Peyer's patch (tissue), 4 donors: ENCODE measurements at regions not wholly inside any gene's neighbourhood (a gene's known extent, or its start where the extent isn't known, plus 50 kb on each side); places are given as distances from the start of the nearest gene placed in this dataset.

Source experiments
- POLR2A ChIP-seq, 2 donors: fragments of 450-650 bp; IDR thresholded peaks; one replicate each; pipeline ENCODE4 v1.5.1; 2017; ENCODE audit warnings: antibody characterized with exemption in 2 of 2, mild to moderate bottlenecking in 2 of 2, moderate library complexity in 2 of 2
- TF ChIP-seq, protein P1 (sequence below), 6 experiments: fragments of 450-650 bp in 4 of 6; fragments of 200-600 bp in 2 of 6; sonication (generic) in 1 of 6; IDR thresholded peaks; one replicate each; pipeline ENCODE4 v1.5.1; 2017 to 2019; ENCODE audit warnings: antibody characterized with exemption in 6 of 6, mild to moderate bottlenecking in 3 of 6, moderate library complexity in 1 of 6

DNA sequence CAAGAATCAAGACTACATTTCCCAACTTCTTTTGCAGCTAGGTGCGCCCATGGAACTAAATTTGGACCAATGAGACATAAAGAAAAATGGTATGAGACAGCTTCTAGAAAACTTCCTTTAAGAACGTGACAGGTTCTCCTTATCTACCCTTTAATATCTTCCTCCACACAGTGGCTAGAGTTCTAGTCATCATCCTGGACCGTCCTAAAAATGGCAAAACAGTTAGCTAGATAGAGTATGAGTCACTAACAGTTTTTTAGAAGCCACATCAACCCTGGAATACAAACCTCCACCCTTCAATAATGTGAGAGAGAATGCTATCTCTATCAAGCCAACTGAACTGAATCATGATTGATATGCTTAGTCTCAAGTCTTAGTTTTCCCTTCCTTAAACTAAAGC is 267.9 kb upstream of the SLC7A11 start:
- TF ChIP-seq, protein P1, sequence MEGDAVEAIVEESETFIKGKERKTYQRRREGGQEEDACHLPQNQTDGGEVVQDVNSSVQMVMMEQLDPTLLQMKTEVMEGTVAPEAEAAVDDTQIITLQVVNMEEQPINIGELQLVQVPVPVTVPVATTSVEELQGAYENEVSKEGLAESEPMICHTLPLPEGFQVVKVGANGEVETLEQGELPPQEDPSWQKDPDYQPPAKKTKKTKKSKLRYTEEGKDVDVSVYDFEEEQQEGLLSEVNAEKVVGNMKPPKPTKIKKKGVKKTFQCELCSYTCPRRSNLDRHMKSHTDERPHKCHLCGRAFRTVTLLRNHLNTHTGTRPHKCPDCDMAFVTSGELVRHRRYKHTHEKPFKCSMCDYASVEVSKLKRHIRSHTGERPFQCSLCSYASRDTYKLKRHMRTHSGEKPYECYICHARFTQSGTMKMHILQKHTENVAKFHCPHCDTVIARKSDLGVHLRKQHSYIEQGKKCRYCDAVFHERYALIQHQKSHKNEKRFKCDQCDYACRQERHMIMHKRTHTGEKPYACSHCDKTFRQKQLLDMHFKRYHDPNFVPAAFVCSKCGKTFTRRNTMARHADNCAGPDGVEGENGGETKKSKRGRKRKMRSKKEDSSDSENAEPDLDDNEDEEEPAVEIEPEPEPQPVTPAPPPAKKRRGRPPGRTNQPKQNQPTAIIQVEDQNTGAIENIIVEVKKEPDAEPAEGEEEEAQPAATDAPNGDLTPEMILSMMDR (IDR thresholded peaks at IDR 0.05) = no peak
- no peak for TF ChIP-seq POLR2A (IDR thresholded peaks at IDR 0.05)
